HG03159 (cell line): ENCODE measurements at regions not wholly inside any gene's neighbourhood (a gene's known extent, or its start where the extent isn't known, plus 50 kb on each side); places are given as distances from the start of the nearest gene placed in this dataset.
"Not testable (repeated sequence)": the region's sequence is repeated elsewhere in the genome, so short reads cannot be mapped to it uniquely, and the experiment has no call there.

ENCODE experiments used
- ATAC-seq: cut with Tn5 transposase; IDR thresholded peaks from one replicate; pipeline ENCODE4 v1.9.1; 2021; ENCODE audit warnings: mild to moderate bottlenecking, moderate library complexity; ENCODE audit not compliant: unreplicated experiment

DNA sequence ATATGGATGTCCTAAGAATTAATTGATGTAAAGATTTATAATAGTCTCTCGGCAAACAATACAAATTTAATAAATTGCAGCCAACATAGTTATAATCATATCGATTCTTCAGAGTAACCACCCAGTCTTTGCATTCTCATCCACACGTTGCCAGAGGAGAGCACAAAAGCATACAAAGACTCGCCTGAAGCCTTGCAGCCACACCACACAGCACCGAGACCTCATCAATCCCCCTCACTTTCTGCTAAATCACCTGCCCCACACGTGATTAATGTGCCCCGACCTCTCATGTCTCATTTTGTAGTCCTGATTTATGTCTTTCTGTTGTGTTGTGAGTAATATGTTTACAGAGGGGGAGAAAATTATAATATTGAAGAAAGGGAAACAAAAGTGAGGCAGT lies 510.4 kb downstream of the TRIML1 start:
- ATAC-seq, result no peak

DNA sequence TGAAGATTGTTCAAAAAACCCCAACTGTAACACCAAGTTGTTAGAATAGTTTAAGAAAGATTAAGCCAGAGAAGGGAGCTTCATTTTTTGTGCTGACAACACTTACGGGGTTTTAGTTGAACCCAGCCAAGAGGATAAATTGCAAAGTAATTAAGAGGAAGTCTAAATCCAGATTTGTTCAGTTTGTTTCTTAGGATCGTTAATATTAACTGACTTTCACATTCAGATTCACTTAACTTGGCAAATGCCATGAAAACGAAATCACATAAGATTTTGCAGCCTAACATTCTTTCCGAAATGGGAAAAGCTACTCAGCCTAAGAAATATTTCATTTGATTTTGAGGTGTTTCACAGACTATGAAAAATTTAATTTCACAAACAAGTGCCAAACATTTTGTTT lies 511.3 kb downstream of the TRIML1 start:
- no peak for ATAC-seq

DNA sequence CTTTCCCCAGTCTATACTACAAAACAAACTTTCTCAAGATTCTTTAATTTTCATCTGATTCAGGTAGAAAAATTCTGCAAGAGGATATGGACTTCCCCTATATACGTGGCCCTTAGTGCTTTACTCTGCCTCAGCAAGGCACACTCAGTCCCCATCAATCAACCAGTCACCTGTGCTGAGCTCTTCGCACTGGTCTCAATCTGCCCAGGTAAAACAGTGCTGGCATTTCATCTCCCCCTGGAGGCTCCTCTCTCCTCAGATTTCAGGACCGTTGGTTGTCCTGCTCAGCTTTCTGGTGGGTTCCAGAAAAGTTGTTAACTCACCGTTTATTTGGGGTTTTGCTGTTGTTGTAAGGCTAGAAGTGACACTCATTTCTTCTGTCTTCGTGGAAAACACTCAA lies 518.1 kb downstream of the TRIML1 start:
- no peak for ATAC-seq

DNA sequence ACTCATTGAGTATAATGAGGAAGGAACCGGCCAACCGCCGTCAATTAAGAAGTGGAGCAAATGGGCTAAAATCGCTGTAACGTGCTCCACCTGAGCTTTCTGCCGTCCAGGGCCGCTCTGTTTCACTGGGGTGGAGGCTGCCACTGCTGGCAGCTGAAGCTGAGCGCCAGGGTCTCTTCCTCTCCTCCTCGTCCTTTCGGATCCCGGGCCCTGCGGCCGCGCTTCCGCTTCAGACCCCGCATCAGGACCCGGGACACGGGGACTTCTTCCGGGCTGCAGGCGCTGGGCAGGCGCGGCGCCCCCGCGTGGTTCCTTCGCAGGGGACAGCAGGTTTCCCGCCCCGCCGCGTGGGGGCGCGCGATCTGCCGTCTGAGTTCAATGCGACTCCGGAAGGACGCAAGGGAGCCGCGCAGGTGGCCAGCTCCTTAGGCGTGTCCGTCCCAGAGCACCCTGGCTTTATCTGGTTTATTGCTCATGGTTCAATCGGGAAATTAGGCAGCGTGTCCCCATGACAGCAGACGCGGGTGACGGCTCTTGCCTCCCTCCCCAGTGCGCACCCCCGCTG lies 519.8 kb downstream of the TRIML1 start:
- ATAC-seq, result no peak

DNA sequence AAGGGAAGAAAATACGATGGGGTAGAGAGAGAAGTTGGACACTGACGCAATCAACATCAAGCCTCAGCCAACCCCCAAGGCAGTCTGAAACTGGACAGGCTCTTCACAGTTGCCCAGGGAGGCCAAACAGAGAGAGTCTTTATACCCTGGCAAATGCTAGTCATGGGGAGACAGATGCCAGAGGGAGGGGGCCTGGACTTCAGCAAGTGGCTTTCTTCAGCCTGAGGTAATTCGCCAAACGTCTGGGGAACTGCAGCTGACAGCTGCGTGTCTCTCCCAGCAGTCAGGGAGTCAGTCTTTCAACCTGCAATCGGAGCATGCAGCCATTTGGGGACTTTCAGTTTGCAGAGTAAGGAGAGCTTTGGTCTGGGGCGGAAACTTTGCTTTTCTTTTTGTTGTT lies 521.6 kb downstream of the TRIML1 start:
- no peak for ATAC-seq

DNA sequence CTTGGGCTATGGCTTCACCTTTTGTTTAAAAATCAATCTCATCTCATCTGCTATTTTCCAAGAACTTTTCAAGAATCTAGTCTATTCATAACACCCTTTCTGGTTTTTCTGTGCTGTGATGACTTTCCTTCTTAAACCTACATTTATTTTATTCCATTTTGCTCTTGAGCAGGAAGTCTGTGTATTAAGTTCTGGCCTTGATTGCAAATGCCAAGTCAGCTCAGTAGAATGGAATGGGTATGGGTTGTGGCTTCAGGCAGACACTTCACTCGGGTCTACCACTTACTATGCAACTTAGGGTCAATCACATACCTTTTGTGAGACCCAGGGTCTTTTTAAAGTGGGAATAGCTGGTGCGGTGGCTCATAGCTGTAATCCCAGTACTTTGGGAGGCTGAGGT lies 522.3 kb downstream of the TRIML1 start:
- no peak for ATAC-seq

DNA sequence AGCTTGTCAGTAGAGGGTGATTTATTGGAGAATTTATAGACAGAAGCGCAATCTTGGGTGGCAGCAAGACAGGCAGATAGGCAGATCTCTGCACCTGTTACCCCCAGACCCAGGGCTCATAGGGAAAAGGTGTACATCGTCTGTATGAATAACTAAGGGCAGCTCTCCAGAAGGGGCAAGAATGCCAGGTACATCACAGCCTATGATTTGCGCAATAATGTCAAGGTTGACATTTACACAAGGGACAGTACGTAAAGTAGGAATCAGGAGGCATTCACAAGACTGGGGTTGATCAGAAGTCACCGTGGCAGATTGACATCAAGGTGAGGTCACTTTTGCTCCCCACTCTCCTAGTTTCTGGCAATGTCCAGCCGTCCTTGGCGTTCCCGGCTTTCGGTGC lies 524.1 kb downstream of the TRIML1 start:
- no peak for ATAC-seq

DNA sequence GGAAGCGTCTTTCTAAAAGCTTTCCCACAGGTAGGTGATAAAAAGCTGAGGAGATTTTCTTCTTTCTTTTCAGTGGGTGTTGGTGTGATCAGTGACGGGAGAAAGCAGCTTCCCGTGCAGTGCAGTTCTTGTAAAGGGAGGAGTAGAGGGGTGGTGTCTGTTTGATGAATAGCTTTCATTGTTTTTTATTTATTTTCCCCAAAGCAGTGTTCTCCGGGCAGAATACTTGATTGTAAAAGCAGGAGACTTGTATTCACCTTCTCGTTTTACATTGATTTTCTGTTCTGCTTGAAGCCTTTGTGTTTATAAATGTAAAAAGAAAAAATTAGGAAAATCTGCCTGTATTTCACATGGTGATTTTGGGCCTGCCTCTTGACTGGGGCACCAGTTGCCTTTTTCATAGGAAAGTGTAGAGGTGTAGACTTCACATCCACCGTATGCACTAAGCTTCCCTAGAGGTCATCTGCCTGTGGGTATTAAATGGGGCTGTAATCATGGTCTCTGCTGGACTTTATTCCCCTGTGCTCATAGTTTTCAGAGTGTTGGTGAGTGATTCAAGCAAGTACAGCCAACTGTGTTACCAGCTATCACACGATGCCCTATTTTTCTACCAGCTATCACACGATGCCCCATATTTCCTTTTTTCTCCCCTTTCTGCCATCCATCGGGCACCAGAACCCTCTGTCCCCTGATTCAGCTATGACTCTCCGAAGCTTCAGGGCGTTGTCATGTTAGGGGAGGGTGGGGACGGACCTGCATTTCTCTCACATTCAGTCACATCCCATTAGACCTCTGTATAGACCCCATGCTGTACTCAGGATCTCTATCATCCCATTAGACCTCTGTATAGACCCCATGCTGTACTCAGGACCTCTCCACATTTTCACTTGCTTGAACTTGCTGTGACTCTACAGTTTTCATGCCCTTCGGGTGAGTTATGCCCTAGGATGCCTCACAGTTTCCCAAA lies 526.5 kb downstream of the TRIML1 start:
- no peak for ATAC-seq

DNA sequence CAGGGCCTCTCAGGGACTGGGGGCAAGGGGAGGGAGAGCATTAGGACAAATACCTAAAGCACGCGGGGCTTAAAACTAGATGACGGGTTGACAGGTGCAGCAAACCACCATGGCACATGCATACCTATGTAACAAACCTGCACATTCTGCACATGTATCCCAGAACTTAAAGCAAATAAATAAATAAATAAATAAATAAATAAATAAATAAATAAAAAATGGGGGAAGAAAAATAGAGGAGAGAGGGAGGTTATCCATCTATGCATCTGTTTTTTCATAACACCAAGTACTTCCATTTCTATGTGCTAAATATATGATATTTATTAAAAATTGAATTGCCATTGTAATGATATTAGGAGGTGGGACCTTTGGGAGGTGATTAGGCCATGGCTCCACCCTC lies 539.5 kb downstream of the TRIML1 start:
- ATAC-seq, result not testable (repeated sequence)

DNA sequence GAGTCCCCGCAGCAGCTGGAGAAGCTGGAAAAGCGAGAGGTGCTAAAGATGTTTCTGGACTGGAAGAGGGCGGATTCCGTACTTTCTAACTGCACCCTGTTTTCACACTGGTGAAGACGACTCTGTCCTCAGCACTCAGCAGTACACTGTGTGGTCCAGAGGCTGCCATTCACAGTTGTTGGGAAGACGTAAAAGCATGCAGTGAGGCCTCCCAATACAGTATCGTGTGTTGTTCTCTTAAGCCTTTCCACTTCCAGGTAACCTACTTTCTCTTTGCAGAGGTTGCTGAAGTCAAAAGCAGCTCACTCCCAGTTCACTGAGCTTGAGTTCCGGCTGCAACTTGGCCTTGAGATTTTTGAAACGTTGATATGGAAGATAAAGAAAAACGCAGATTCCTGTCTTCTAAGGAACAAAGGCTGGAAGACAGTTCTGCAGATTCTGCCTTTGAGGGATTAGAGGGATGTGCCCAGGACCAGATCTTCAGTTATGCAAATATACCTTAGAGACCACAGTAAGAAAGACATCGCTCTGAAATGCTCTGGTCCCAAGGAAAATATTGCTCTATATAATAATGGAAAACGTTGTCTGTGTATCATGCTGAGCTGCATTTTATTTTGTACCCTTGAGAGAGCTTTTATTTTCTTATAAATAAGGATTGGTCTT lies 540.9 kb downstream of the TRIML1 start:
- no peak for ATAC-seq

DNA sequence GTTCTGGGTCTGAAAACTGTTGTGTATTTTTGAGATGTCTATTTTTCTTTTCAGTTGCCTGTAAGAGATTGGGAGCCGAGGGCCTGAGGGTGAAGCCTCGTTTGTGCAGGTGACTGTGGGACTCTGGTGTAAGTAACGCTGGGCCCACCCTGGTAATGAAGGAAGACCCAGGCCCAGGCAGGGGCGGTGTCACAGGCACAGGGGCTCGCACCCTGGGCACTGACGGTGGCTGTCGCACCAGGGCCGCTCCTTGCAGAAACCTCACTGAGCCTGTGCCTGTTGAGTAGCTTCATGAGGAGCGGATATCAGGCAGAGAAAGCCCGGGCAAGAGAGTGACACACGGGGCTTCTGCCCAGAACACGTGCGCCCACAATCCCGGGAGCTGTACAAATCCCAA lies 541.4 kb downstream of the TRIML1 start:
- ATAC-seq, result no peak

DNA sequence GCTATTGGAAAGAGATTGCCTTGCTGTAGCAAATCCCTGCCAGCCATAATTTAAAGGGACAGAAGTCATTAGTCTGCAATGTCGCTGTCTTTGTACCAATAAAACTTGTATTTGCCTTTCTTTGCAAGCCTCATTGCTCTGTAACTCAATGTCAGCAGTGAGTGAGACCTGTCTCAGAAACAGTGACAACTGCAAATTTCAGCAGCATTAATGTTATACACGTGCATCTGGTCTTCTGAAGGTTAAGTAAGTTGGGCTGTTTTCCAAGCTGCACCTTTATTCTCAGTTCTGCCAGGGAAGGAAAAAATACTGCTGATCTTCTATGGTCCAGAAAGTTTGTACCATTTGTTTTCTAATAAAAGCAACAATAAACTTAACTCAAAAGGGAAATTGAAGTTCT lies 543.1 kb downstream of the TRIML1 start:
- ATAC-seq, result no peak

DNA sequence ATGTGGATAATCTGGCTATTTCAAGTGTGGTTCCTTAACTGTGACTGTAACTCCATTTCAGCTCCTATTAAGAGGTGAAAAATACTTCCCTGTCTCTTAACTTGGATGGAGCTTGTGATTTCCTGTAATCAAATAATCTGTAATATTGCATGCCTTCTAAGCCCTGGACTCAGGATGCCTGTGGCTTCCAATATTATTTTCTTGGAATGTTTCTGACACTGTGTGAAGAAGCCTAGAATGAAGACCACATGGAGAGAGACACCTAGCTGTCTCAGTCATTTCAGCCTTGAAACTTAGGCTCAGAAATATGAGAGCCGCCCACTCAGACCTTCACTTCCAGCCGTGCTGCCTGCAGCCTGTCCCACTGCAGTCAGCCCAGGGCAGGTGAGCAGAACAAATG lies 544.3 kb downstream of the TRIML1 start:
- no peak for ATAC-seq

DNA sequence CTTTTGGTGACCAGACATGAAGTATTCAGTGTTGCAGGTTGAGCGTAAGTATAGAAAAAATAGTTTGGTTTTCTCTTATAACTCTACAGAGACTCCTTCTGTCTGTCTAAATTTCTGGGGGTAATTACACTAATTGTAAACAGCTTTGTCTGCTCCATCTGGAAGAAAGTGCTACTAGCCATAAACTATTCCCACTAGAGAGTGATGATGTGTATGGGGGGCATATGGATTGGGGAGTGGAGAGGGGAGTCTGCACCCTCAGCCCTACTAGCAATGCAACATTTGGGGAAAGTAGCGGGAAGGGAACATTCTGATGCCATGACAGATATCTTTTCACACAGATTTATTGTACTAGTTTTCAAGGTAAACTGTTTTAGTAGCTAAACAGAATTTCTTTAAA lies 549.7 kb downstream of the TRIML1 start:
- no peak for ATAC-seq

DNA sequence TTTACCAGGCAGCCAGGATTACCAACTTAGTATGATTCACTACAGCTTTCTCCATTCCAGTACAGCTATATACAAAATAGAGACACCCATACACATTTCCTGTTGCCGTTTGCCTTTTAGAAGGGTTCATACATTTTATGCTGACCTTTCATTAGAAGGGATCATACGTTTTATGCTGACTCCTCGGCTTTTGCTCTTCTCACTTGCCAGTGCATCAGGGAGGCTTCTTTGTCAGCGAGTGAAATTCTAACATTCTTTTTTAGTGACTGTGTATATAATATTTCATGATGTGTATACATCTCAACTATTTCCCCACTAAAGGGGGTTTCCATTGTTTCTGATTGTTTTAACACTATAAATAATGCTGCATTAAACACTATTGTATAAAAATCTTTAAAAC lies 552.6 kb downstream of the TRIML1 start:
- ATAC-seq, result no peak

DNA sequence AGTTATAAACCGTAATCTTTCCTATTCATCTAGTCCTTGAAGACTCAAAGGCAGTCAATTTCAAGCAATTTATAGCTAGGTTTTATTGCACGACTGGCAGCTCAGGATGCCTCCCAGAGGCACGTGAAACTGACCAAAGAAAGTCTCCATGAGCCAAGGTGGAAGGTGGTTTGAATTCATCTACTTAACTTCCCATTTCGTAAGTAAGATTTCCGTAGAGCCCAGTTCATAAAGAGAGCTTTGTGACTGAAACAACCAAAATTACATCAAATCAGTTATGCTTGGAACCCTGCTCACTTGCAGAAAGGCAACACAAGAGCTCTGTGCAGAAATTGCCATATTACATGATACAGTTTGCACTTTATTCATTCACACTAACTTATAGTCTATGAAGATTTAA lies 556.0 kb downstream of the TRIML1 start:
- no peak for ATAC-seq

DNA sequence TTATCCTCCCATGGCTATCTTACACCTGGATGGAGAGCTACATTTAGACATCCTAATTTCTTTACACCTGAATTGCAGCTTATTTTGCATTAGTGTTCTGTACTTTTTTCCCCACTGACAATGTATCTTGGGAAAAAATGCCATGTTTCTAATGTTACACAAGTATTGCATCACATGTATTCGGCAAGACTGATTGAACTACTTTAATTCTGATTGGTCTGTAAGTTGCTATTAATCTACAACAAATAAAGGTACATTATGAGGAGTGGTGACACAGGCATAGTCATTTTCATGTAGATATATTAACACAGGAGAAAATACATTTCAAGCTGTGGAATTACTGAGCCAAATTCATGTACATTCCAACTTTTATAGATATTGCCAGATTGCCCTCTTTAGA lies 558.0 kb downstream of the TRIML1 start:
- no peak for ATAC-seq

DNA sequence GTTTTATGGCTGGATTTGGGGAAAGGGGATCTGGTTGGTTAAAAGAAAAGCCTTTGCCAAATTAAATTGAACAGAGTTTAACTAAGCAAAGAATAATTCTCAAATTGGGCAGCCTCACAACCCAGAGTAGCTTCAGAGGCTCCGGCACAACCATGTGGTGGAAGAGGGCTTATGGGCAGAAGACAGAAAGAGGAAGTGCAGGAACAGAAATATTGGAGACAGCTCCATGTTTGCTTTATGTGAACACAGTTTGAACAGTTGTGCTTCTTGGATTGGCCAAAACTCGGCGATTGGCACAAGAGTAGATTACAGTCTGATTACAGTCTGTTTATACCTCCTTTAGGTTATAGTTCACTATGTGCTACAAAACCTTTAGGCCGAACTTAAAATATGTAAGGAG lies 562.7 kb downstream of the TRIML1 start:
- ATAC-seq, result no peak

DNA sequence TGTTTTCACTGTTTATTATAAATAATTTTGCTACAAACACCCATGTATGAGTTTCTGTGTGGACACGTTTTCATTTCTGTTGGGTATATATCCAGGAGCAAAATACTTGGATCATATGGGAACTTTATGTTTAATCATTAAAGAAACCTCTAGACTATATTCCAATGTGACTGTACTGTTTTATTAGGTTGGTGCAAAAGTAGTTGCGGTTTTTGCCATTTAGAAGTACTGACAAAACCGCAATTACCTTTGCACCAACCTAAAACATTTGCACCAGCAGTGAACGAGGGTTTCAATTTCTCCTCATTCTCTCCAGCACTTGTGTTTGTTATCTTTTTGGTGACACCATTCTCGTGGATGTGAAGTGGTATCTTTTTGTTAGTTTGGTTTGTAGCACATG lies 565.0 kb downstream of the TRIML1 start:
- no peak for ATAC-seq

DNA sequence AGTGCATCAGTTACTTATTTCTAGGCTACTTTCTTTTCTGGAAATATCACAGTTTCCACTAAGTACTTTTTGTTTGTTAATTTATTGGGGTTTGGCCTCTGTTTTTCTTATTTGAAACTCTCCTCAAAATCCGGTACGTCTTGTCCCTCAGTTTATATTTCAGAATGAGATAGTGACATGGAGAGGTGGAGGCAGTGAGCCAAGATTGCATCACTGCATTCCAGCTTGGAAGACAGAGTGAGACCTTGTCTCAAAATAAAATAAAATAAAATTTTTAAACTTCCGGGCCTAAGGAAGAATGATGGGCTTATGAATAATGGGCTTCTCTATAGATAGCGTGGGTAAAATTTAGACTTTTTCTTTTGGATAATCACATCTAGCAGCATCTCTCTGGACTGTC lies 567.8 kb downstream of the TRIML1 start:
- no peak for ATAC-seq

DNA sequence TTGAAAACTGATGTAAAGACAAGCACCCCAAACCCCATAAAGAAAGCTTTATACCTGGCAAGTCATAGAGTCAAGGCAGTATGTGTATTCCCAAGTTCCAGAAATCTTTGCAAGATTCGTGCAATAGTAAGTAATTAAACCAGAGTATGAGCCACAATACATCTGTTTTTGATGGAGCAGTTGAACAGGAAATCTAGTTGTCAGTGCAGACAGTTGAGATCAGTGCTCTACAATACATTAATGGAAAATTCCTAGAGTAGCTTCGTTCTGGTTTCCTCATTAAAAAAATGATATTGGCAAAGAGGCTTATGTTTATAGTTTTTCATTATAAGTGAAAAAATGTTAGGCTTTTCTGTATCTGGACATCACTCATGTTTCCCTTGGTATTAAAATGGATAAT lies 575.3 kb downstream of the TRIML1 start:
- no peak for ATAC-seq

DNA sequence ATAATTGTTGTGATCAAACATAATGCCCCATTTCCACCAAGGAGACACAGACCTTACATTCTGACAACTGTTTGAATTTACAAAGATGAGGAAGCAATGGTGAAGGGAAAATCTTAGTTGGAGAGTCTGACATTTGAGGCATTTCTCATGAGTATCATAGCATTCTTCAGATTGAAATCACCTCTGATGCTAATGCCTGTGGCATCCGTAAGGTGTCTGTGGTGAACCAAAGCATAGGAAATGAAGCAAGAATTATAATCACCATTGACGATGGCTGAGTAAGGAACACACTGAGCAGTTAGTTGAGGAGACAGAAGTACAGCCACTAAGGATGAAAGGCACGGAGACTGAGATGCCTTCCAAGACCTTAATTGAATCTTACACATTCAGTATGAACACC lies 575.7 kb downstream of the TRIML1 start:
- no peak for ATAC-seq
